ENCODE measurements at regions not wholly inside any gene's neighbourhood (a gene's known extent, or its start where the extent isn't known, plus 50 kb on each side); places are given as distances from the start of the nearest gene placed in this dataset.

DNA sequence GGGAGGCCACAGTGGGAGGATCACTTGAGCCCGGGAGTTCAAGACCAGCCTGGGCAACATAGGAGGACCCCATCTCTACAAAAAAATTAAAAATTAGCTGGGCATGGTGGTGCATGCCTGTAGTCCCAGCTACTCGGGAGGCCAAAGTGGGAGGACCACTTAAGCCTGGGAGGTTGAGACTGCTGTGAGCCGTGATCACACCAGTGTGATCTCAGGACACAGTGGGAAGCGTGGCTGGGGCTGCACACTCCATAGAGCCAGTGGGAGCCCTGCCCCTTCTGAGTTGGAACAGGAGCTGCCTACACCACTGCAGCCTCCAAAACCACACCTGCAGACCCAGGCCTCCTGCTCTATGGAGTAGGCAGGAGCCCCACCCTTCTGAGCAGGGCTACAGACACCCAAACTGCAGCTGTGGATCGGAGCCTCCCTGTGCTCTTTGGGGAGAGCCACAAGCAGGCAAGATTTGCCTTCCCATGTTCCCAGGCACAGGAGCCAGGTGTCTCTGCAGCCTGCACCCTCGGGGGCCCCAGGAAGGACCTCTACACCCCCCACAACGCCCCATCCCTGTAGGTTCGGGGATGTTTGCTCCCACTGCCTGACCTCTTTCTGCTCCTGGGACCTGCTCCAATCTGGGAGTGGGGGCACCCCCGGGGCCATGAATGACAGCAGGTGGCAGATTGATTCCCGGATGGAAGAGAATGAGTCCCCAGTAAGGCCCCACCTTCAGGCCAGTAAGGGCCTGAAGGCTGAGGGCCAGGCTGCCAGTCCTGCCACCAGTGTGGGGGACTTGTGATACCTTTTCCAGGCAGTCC is 245.4 kb downstream of the BUD13 start:
- DNase-seq, result no peak

DNA sequence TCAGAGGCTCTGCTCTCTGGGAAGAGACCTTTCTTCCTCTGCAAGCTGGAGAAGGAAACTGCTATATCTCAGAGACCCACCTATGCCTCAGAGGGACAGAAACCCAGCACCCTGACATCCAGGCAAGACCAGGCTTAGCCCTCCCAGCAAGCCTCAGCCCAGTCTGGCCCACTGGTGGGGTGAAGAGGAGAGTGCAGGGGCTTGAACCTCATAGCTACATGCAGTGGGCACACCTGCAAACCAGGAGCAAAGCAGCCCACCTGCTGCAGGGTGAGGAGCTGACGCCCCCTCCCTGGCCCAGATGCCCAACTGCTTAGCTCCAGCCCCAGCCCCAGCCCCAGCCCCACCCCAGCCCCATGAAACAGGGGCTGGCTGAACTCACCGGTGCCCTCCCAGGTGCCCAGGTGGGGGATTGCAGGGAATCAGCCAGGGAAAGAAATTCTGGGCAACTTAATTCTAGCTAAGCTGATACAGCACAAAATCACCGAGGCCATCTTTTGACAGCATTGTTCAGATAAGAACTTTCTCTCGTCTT is 246.8 kb downstream of the BUD13 start:
- DNase-seq, result no peak

DNA sequence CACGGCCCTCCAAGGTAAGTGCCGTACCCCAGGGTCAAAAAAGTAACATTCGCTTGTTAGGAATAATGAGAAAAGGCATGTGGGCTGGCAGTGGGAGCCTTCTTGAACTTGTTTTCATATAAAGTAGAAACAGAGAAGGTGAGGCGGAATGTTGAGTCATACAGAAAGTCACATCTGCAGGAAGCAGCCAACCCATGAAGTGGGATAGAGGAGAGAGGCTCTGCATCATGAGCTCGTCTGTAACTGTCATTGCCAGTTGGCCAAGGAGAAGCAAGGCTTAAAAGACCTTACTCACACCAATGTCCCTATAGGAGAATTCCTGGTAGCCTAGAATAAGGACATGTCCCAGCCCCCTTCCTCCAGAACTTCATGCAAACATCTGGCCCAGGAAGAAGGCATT is 253.3 kb downstream of the BUD13 start:
- DNase-seq, result no peak

DNA sequence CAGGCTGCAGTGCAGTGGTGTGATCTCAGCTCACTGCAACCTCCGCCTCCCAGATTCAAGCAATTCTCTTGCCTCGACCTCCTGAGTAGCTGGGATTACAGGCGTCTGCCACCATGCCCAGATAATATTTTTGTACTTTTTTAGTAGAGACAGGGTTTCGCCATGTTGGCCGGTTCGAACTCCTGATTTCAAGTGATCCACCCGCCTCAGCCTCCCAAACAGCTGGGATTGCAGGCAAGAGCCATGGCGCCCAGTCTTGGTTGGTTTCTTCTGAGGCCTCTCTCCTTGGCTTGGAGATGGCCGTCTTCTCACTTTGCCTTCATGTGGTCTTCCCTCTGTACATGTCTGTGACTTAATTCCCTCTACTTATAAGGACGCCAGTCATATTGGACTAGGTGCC is 254.6 kb downstream of the BUD13 start:
- no peak for DNase-seq

DNA sequence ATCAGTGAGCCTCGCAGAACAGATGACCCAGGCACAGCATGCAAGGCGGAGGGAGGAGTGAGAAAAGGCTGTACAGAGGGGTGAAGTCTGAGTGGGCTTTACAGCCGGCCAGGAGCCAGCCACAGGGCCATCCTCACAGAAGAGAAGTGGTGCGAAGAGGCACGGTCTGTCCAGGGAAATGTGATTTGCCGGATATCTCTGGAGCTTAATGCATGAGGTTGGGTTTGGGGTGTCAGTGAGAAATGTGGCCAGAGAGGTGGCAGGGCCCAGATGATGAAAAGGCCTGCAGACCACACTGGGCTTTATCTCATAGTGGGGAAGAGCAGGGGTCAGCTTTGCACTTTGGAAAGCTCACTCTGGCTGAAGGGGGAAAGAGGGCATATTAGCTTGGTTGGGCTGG is 255.2 kb downstream of the BUD13 start:
- DNase-seq, result peak; percentile 13

DNA sequence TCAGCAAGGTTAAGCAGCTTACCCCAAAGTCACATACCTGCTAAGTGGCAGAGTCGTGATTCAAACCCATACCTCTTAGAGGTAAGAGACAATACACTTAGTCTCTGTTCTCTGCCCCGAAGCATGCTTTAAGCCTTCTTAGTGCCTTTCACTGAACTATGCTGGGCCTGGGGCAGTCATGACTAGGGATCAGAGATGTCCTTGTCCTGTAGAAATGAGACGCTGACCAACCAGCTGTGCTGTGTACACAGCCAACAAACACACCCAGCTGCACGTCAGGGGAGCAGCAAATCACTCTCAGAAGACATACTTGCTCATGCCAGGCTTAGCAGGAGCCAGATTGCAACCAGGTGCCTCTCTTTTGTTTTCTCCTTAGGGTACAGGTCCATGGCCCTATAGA is 255.7 kb downstream of the BUD13 start:
- DNase-seq, result no peak

DNA sequence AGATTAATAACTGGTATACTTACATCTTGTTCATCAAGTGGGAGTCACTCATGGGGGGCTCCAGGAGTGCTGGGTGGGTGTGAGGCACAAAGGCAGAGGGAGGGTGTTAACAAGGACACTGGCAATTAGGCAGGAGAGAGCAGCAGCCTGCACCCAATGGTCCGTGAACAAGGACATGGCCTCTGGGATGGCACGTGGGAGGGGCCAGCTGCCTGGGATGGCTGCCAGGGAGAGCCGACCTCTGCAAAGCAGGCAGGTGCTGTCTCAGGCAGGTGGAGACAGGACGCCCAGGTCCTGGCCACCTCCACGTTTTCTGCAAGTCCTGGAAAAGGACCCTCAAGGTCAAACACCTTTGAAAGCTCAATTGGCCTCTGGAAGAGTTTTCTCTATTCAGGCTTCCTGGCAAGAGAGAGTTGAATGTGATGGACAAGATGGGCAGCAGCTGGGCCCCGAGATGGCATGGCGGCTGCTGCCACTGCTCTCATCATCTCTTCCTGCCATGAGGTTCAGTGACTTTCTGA is 257.1 kb downstream of the BUD13 start:
- peak; percentile 28 for DNase-seq

DNA sequence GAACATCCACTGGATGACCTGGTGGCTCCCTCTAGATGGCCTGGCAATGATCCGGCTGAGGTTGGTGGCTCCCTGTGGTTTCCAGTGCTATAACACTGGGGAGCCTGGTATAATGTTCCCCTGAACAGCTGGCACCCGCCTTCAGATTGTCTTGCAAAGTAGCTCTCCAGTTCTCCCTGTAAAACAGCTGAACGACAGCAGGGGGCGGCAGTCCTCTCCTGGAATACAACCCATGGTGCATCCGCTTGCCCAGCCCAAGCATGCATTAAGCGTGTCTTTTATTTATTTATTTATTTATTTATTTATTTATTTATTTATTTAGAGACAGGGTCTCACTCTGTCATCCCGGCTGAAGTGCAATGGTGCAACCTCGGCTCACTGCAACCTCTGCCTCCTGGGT is 258.9 kb downstream of the BUD13 start:
- DNase-seq, result peak; percentile 51

DNA sequence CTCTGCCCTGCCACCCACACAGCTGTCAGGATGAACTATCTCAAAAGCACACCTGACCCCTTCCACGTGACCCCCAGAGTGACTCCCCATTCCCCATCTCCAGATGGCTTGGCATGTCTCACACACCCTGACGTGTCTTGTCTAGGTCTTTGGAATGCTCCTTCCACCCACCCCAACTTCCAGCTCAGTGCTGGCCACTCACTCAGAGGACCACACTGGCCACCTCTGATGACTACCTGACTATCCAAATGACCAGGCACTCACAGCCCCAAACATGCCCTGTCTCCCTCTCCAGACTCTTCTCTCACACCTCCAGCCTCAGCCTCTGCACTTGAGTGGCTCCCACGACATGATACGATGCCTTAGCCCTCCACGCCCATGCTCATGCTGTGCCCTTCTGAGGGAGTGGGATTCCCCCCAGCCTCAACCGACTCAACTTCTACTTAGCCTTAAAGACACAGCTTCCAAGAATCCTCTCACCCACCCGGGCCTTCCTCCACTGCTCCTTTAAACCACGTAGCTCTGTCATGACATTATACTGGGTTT is 259.4 kb downstream of the BUD13 start:
- peak; percentile 26 for DNase-seq

DNA sequence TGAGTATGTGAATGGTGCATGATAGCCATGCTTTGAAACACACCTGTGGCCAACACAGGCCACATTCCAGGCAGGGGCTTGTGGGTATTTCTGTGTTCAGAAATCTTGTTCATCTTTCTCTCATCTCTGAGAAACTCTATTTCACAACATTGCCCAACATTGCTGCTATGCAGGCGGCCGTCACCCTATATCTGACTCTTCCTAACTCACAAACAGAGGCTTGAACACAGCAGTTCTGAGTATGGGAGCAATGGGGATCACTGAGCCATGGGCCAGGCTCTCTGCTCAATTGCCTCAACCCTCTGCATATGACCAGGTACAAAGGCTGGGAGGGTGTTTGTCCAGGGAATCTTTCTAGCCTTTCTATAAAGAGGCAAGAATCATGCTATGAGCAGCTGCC is 259.9 kb downstream of the BUD13 start:
- DNase-seq, result no peak

DNA sequence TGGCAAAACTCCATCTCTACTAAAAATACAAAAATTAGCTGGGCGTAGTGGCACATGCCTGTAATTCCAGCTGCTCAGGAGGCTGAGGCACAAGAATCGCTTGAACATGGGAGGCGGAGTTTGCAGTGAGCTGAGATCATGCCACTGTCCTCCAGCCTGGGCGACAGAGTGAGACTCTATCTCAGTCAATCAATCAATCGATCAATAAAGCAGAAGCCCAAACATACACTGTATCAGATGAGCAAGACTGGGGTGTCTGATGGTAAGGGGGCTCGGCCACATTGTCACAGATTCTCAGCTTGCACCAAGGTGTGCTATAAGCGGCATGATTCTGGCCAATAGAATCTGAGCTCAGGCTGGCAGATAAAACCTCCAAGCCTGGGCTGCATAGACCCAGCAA is 261.1 kb downstream of the BUD13 start:
- DNase-seq, result no peak

DNA sequence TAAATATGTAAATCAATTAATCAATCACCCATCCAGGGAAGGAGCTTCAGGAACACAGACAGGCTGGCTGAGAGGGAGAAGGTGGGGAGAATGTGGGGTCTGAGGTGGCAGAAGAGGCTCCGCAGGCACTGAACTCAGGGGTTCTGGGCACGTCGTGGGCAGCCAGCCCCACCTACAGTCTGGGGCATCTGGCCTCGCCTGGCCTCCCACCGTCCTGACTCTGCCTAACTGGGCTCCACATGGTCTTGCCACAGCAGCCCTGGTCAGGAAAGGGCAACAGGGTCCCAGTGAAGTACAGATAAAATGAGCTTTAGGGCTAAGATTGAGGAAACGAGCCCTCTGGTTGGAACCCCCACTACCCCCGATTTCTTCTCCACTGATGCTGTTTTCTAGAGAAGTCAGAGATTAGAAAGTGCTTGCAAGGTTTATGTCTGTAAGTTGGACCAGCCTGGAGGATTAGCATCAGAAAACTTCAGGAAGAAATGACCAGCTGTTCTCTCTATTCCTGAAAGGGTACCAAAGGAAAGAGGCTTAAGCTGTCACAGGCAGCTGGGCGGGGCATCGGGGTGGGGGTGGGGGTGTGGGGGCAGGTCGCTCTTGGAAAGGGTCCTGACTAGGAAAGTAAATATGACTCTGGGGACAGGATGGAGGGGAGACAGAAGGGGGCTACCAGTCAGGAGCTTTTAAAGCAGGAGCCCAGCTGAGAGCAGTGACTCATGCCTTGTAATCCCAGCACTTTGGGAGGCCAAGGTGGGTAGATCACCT is 261.7 kb downstream of the BUD13 start:
- DNase-seq, result peak; percentile 26

DNA sequence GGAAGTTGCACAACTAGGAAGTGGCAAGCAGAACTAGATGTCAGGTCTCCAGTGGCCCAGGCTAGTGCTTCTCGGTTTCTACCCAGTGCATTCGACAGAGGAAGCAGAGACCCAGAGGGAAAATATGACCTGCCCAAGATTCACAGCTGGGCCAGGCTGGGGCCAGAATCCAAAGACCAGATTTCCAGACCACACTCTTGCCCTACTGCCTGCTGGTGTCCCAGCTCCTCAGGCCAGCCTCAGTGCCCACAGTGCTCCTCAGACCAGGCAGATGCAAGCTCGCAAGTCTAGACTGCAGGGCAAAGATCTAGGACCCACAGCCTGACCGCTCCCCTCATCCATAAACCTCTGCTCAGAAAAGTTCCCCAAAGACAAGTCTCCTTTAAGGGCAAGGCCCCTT is 262.6 kb downstream of the BUD13 start:
- peak; percentile 7 for DNase-seq

DNA sequence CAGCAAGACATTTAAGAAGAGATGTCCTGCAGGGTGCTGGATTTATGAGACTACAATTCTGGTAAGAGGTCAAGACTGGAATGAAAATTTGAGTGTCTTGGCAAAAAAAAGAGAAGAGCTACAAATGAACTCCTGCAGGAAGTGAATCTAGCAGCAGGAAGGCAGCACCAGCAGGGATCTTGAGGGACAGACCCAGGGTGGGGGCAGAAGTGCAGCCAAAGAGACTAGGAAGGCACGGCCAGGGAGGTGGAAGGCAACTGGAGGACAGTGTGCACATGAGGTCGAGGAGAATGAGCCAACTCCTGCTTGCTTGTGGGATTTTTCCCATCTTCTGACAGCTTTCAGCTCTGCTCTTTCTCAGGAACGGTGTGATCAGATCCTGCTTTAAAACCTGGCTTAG is 263.2 kb downstream of the BUD13 start:
- DNase-seq, result peak; percentile 11

DNA sequence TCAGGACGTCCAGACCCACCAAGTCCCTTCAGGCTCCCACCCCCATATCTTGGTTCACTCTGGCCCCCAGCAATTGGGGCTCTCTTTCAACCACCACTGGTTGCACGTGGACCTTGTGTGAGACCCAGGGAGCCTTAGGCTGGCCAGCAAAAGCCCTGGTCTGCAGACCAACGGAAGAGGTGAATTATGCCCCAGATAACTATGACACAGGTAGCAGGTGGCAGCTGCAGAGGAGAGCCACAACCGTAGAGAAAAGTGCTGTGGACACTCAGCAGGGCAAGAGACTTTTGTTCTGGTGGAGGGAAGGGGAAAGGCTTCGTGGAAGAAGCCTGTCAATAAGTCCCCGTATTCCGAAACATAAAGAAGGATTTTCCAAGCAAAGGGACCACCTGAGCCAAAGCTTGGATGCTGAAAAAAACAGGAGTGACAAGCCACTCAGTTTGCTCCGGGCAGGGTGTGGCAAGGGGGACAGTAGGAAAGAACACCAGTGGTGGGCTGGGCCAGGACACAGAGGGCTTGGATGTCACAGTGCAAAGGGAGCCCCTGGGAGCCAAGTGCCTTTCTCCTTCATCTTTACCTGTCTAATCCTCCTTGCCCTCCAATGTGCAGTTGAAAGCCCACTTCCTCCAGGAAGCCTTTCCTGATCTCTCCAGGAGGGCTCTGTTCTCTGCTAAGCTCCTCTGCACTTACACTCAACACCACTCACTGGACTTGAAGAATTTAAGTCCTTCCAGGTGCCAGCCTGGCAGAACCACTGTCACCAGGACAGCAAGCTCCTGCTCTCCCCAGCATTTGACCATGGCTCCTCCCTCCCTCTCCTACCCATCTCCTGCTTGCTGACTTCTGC is 264.7 kb downstream of the BUD13 start:
- peak; percentile 21 for DNase-seq

DNA sequence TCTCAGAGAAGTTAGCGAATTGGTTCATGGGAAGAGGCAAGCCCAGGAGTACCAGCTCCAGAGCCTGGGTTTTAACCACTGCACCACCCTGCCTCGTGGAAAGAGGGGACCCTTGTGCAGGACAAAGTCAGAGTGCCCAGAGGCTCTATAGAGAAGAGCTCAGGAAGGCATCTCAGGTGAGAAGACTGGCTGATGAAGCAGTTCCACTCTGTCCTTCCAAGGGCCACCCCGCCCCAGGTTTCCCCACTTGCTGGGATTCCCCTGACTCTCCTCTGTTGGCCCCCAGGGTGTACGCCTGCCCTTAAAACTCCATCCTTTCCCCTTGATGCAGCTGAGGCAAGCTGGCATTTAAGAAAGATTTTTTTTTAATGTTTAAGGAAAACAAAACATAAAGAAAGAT is 265.8 kb downstream of the BUD13 start:
- peak; percentile 17 for DNase-seq

DNA sequence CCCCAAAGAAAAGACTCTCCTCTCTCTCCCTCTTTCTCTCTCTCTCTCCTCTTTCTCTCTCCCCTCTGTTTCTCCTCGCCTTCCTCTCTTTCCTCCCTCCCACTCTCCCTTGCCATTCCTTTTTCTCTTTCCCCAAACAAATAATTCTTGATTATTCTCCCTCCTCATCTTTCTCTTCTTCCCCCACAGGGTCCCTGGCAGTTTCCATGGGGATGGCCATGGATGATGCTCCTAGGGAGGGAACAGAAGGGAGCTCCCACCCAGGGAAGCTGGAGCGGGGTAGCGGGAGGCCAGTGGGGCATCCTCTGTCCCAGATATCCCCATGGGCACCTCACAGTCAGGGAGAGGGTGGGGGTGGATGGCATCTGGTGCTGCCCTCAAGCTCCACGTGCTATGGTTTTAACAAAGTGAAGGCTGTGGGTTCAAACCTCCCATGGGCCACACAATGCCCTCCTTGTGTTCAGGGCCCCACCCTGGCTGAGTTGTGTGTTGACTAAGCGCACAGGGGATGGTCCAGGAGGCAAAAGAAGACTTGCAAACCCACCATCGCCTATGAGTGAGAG is 266.4 kb downstream of the BUD13 start:
- peak; percentile 28 for DNase-seq

DNA sequence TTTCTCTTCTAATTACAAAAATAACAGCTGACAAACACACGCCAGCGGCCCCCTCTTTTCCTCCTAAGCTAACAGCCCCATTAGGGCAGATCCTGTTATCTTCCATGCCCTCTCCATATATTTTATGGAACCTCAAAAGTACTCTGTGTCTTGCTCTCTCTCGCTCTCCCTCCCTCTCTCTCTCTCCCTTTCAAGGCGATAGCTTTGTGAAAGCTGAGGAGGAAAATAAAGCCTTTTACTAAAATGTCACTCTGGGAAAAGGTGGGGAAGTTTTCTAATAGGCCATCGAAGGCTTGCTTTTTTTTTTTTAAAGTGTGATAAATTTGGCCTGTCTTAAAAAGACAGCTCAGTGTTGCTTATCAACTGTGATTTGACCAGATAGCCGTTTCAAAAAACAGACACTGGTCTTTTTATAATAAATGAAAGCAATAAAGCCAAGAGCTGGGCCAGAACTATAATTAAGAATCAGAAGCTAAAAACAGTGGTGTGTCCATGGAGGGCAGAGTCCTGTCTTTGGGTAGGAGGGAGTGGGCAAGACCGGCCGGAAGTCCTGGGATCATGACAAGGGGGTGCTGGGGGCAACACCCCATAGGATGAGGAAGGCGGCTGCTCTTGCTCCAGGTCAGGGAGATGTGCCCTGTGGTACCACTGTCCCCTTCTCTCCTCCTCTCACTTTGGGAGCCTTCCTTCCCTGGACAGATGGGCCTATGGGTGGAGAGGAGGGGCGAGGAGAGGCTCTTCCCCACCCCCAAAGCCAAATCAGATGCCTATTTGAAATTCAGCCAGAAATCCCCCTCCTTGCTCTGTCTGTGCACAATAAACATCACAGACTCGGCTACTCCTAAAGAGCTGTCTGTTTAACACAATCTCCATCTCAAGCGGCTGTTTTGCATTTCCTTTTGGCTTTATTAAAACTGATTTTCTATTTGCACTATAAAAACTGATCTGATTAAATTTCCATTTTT is 267.2 kb downstream of the BUD13 start:
- no peak for DNase-seq

DNA sequence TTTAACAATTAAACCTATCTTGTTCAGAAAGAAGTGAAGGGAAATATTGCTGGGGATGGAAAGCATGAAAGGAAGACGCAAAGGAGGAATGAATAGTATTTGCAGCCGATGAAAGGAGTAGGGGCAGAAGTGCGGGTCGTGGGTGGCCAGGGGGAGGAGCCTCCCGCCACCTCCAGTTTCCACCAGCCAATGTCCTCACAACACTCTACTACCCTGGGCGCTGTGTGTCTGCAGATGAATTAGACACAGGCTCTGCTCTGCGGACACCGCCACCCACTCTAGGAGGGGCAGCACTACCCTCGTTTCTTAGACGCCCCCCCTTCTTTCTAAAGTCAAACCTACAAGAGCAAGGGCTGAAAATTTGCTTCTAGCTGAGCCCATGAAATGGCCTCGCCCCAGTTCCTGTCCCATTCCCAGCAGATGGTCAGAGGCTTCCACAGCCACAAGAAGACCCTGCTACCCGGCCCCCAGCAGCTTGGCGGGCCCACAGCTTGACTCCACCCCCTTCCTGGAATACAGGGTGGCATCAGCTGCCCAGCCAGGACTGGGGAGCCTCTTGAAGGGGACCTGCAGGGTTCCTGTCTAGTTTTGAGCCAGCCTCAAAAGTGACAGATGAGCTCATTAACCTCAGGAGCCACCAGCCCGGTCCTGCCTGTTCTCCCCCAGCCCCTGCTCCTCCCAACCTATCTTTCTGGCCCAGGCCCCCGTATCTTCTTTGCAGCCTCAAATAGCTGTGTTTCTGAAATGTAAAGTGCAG is 268.1 kb downstream of the BUD13 start:
- peak; percentile 24 for DNase-seq

All from activated CD8-positive, alpha-beta memory T cell treated with anti-CD3 and anti-CD28 coated beads for 24 hours (primary cell).